PC-9 (cell line): ENCODE measurements at regions not wholly inside any gene's neighbourhood (a gene's known extent, or its start where the extent isn't known, plus 50 kb on each side); places are given as distances from the start of the nearest gene placed in this dataset.

Experiments used
- BruUV-seq: library from RNA; stranded (reverse); fragments of 400-500 nt; replicated peaks from 2 replicates; lab custom pipeline; 2021; lab: Mats Ljungman, UMichigan
- CTCF ChIA-PET: fragments of 300-600 bp; sonication (Branson Sonifier 250); formaldehyde crosslinking; loops from one replicate; lab custom pipeline; 2022; ENCODE audit warnings: antibody characterized with exemption; lab: Charles Lee
- POLR2A ChIA-PET: fragments of 300-600 bp; sonication (Branson Sonifier 250); formaldehyde crosslinking; loops from one replicate; lab custom pipeline; 2022; ENCODE audit warnings: antibody characterized with exemption; ENCODE audit not compliant: unreplicated experiment; lab: Charles Lee
- DNase-seq, 2 experiments: peaks; one replicate each; pipeline versions ENCODE4 v3.0.0 to v3.0.0-alpha.2; 2015 to 2022; ENCODE audit warnings: mixed read lengths in 1 of 2
- H2AFZ ChIP-seq: fragments of 200-600 bp; sonication (generic); 2 replicates; pipeline ENCODE4 v1.8.1; 2017; ENCODE audit warnings: antibody characterized with exemption
- H3F3A ChIP-seq: fragments of 200-600 bp; sonication (generic); 2 replicates; pipeline ENCODE4 v1.8.1; 2017; ENCODE audit warnings: antibody characterized with exemption, mild to moderate bottlenecking, low read depth; ENCODE audit not compliant: insufficient read depth
- H3K27ac ChIP-seq: fragments of 200-600 bp; sonication (generic); 2 replicates; pipeline ENCODE4 v1.6.1; 2016; ENCODE audit warnings: mixed run types
- H3K27me3 ChIP-seq: fragments of 200-600 bp; sonication (generic); 2 replicates; pipeline ENCODE4 v1.6.1; 2016; ENCODE audit warnings: low read depth, mixed run types; ENCODE audit not compliant: insufficient read depth
- H3K36me3 ChIP-seq: fragments of 200-600 bp; sonication (generic); 2 replicates; pipeline ENCODE4 v1.6.1; 2016; ENCODE audit warnings: low read depth, mixed run types
- H3K4me1 ChIP-seq: fragments of 200-600 bp; sonication (generic); replicated peaks from 2 replicates; pipeline ENCODE4 v1.6.1; 2016; ENCODE audit warnings: mixed run types; ENCODE audit not compliant: insufficient read depth
- H3K4me2 ChIP-seq: fragments of 200-600 bp; sonication (generic); 2 replicates; pipeline ENCODE4 v1.6.1; 2017; ENCODE audit warnings: mixed run types
- H3K4me3 ChIP-seq: fragments of 200-600 bp; sonication (generic); 2 replicates; pipeline ENCODE4 v1.6.1; 2016; ENCODE audit warnings: mixed run types
- H3K79me2 ChIP-seq: fragments of 200-600 bp; sonication (generic); 2 replicates; pipeline ENCODE4 v1.6.1; 2017; ENCODE audit warnings: low read depth, mixed run types
- H3K9me2 ChIP-seq: fragments of 200-600 bp; sonication (generic); 2 replicates; pipeline ENCODE4 v1.8.1; 2017; ENCODE audit warnings: mild to moderate bottlenecking; ENCODE audit not compliant: insufficient read depth
- H3K9me3 ChIP-seq: fragments of 200-600 bp; sonication (generic); 2 replicates; pipeline ENCODE4 v1.8.1; 2016; ENCODE audit warnings: low read depth; ENCODE audit not compliant: insufficient read depth
- H4K20me1 ChIP-seq: fragments of 200-600 bp; sonication (generic); 2 replicates; pipeline ENCODE4 v1.8.1; 2017; ENCODE audit not compliant: insufficient read depth
- EZH2 ChIP-seq: fragments of 200-600 bp; sonication (generic); IDR thresholded peaks from 2 replicates; pipeline ENCODE4 v1.8.0; 2017; ENCODE audit warnings: antibody characterized with exemption, low read depth
- intact Hi-C: fragments of 100-400 bp; cut with micrococcal nuclease; formaldehyde crosslinking; loops from one replicate; pipeline ENCODE4 v1.10.0; 2022; ENCODE audit not compliant: unreplicated experiment
- TF ChIP-seq, protein P1 (sequence below): fragments of 200-600 bp; sonication (generic); conservative IDR thresholded peaks from 2 replicates; pipeline ENCODE4 v1.6.1; 2017; ENCODE audit warnings: mixed run types, antibody characterized with exemption, mild to moderate bottlenecking, moderate library complexity

DNA sequence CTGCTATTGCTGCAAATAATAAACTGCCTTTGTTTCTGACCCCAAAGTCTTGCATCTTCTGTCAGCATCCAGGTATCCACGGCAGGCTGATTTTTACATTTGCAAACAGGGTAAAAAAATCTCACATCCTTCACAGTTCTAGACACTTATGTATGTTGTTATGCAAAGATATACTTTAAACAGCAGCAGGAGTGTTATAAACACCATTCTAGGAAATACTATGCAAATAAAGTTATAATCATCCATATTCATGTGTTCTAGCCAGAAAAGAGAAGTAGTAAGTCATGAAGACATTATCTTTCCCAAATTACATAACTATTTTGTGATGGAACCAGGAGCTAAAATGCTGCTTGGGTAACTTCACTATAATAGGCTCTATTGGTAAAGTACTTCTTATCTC lies 534.2 kb downstream of the LTN1 start:
- TF ChIP-seq EZH2 = no peak
- TF ChIP-seq, protein P1, sequence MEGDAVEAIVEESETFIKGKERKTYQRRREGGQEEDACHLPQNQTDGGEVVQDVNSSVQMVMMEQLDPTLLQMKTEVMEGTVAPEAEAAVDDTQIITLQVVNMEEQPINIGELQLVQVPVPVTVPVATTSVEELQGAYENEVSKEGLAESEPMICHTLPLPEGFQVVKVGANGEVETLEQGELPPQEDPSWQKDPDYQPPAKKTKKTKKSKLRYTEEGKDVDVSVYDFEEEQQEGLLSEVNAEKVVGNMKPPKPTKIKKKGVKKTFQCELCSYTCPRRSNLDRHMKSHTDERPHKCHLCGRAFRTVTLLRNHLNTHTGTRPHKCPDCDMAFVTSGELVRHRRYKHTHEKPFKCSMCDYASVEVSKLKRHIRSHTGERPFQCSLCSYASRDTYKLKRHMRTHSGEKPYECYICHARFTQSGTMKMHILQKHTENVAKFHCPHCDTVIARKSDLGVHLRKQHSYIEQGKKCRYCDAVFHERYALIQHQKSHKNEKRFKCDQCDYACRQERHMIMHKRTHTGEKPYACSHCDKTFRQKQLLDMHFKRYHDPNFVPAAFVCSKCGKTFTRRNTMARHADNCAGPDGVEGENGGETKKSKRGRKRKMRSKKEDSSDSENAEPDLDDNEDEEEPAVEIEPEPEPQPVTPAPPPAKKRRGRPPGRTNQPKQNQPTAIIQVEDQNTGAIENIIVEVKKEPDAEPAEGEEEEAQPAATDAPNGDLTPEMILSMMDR = no peak
- ChIA-PET POLR2A (no interaction called here), CTCF (no interaction called here)
- H2AFZ ChIP-seq = no peak overlapping the region
- no peaks in the 10 kb centered on the region for H3F3A ChIP-seq
- H3K36me3 ChIP-seq = no peaks in the 10 kb centered on the region
- DNase-seq = no peak
- BruUV-seq = no TSS peak
- no peaks in the 10 kb centered on the region for H3K4me1 ChIP-seq
- no peaks in the 10 kb centered on the region for H3K27me3 ChIP-seq
- H3K9me2 ChIP-seq = no peaks in the 10 kb centered on the region
- no peaks in the 10 kb centered on the region for H3K9me3 ChIP-seq
- intact Hi-C loops = no loop called here
- H3K27ac ChIP-seq = no peak overlapping the region
- H3K79me2 ChIP-seq = no peaks in the 10 kb centered on the region
- H4K20me1 ChIP-seq = no peaks in the 10 kb centered on the region
- no peak overlapping the region for H3K4me3 ChIP-seq
- H3K4me2 ChIP-seq = no peak overlapping the region

DNA sequence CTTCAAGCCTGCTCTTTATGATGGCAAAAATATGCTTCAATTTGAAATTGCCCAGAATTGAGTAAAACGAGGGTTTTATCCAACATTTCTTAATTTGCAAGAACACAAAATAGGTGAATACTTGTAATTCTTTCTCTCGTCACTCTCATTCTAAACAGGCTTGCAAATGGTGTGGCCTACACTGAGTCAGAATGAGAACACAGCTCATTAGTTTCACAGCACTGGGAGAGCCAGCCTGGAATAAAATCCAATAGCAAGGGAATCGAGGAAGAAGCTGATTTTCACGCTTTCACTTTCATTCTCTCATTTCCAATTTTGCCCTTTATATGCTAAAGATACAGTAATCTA lies 537.5 kb downstream of the LTN1 start:
- 0 out of 2 replicates have a peak overlapping the region, but pooled peaks have one; percentile 33 for H3K4me3 ChIP-seq
- DNase-seq = no peak
- H4K20me1 ChIP-seq = no peaks in the 10 kb centered on the region
- H3K27ac ChIP-seq = no peak overlapping the region
- no peaks in the 10 kb centered on the region for H3K36me3 ChIP-seq
- ChIA-PET POLR2A (no interaction called here), CTCF (no interaction called here)
- no TSS peak for BruUV-seq
- intact Hi-C loops = no loop called here
- TF ChIP-seq, protein P1 = no peak
- no peak for TF ChIP-seq EZH2
- H3K27me3 ChIP-seq = no peaks in the 10 kb centered on the region
- H3K4me2 ChIP-seq = peak overlapping the region; percentile 44
- no peaks in the 10 kb centered on the region for H3F3A ChIP-seq
- H3K79me2 ChIP-seq = no peaks in the 10 kb centered on the region
- H3K4me1 ChIP-seq = no peaks in the 10 kb centered on the region
- peak overlapping the region; percentile 58; the same call in 1 of the 2 replicates for H2AFZ ChIP-seq
- no peaks in the 10 kb centered on the region for H3K9me3 ChIP-seq
- H3K9me2 ChIP-seq = no peaks in the 10 kb centered on the region

DNA sequence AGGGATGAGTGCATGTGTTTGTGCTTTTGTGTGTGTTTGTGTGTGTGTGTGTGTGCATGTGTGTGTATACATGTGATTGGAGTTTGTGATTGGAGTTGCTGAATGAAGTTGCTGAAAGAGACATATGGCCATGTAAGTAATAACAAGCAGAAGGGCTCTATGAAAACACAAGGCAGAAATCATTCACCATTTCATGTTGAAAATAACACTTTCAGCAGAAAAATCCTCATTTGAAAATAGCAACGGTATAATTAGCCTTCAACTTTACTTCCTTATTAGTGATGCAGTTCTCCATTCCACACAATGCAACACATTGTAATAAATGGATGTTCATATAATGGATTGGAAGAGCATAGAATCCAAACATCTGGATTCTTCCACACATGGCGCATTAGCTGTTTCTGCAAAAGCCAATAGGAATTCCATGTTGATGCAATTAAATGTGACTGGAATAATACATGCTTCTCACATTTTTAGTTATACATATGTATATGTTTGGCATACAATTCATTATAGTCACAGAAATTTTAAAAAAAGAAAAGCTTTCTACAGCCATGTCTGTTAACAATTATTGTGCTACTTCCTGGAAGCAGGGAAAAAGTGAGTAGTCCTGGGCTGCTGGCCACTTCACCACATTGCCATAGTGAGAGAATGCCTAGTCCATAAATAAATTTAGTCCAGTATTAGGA lies 538.0 kb downstream of the LTN1 start:
- H2AFZ ChIP-seq = no peak overlapping the region

More for the DNA sequence above, 538.0 kb downstream of the LTN1 start:
- no peaks in the 10 kb centered on the region for H3K4me1 ChIP-seq
- no peaks in the 10 kb centered on the region for H3K9me2 ChIP-seq
- no peak for TF ChIP-seq EZH2
- TF ChIP-seq, protein P1 = no peak
- H3K36me3 ChIP-seq = no peaks in the 10 kb centered on the region
- intact Hi-C loops = no loop called here
- no peaks in the 10 kb centered on the region for H3K79me2 ChIP-seq
- H3K9me3 ChIP-seq = no peaks in the 10 kb centered on the region
- no TSS peak for BruUV-seq
- no peak overlapping the region for H3K27ac ChIP-seq
- H3K4me2 ChIP-seq = peak overlapping the region; percentile 44; the same call in 1 of the 2 replicates
- ChIA-PET POLR2A (no interaction called here), CTCF (no interaction called here)
- H3F3A ChIP-seq = no peaks in the 10 kb centered on the region
- no peak for DNase-seq
- H3K4me3 ChIP-seq = no peak overlapping the region
- H3K27me3 ChIP-seq = no peaks in the 10 kb centered on the region
- no peaks in the 10 kb centered on the region for H4K20me1 ChIP-seq
